Fibroblast of villous mesenchyme (primary cell): ENCODE measurements at regions not wholly inside any gene's neighbourhood (a gene's known extent, or its start where the extent isn't known, plus 50 kb on each side); places are given as distances from the start of the nearest gene placed in this dataset.

Experiments used
- DNase-seq: peaks from one replicate; pipeline ENCODE4 v3.0.0-alpha.2; 2010; ENCODE audit warnings: low read depth
- H3K4me3 ChIP-seq: 2 replicates; pipeline ENCODE4 v1.5.1; 2011; ENCODE audit warnings: low read depth, mild to moderate bottlenecking, low read length
- CTCF ChIP-seq: IDR thresholded peaks from 2 replicates; pipeline ENCODE4 v1.5.1; 2012; ENCODE audit warnings: low read depth, mild to moderate bottlenecking, low read length; ENCODE audit not compliant: insufficient read depth

GRCh38 chr13:107765724-107766401, 449.5 kb downstream of the LIG4 start:
- no peak overlapping the region for H3K4me3 ChIP-seq
- no peak for TF ChIP-seq CTCF
- DNase-seq, result no peak

- no peak for TF ChIP-seq CTCF
- peak; percentile 39 for DNase-seq
Observed at GRCh38 chr13:107764046-107764445, 451.3 kb downstream of the LIG4 start.

GRCh38 chr13:107753748-107754147, 461.6 kb downstream of the LIG4 start:
- no peak for TF ChIP-seq CTCF
- no peak overlapping the region for H3K4me3 ChIP-seq
- DNase-seq, result no peak

More at GRCh38 chr13:107764046-107764445, 451.3 kb downstream of the LIG4 start:
- no peak overlapping the region for H3K4me3 ChIP-seq

- TF ChIP-seq CTCF, result no peak
- DNase-seq, result peak; percentile 83
Observed at GRCh38 chr13:107753291-107753690, 462.0 kb downstream of the LIG4 start.

GRCh38 chr13:107743983-107744382, 471.4 kb downstream of the LIG4 start:
- peak; percentile 72 for DNase-seq
- H3K4me3 ChIP-seq, result no peak overlapping the region
- TF ChIP-seq CTCF, result no peak

More at GRCh38 chr13:107753291-107753690, 462.0 kb downstream of the LIG4 start:
- H3K4me3 ChIP-seq, result no peak overlapping the region

GRCh38 chr13:107743526-107743925, 471.8 kb downstream of the LIG4 start:
- TF ChIP-seq CTCF, result no peak
- H3K4me3 ChIP-seq, result no peak overlapping the region
- DNase-seq, result no peak

- no peak for TF ChIP-seq CTCF
- no peak for DNase-seq
- H3K4me3 ChIP-seq, result no peak overlapping the region
Observed at GRCh38 chr13:107743100-107743499, 472.2 kb downstream of the LIG4 start.
